Osteoblast (primary cell): ENCODE measurements at regions not wholly inside any gene's neighbourhood (a gene's known extent, or its start where the extent isn't known, plus 50 kb on each side); places are given as distances from the start of the nearest gene placed in this dataset.

Source experiments
- DNase-seq: peaks from one replicate; pipeline ENCODE4 v3.0.0; 2011; ENCODE audit warnings: low spot score, mixed read lengths; ENCODE audit not compliant: insufficient read length; ENCODE audit errors: missing footprints
- H2AFZ ChIP-seq: 2 replicates; pipeline ENCODE4 v1.6.0; 2011; ENCODE audit warnings: mild to moderate bottlenecking, low read length
- H3K27ac ChIP-seq: 2 replicates; pipeline ENCODE4 v1.5.1; 2011; ENCODE audit warnings: mild to moderate bottlenecking, low read depth, low read length, moderate library complexity
- H3K27me3 ChIP-seq: 2 replicates; pipeline ENCODE4 v1.6.0; 2012; ENCODE audit warnings: mild to moderate bottlenecking, control low read depth, inconsistent platforms, low read length, moderate library complexity; ENCODE audit not compliant: insufficient read depth
- H3K36me3 ChIP-seq: 2 replicates; pipeline ENCODE4 v1.5.1; 2011; ENCODE audit warnings: mild to moderate bottlenecking, low read length, control low read depth, moderate library complexity; ENCODE audit not compliant: insufficient read depth
- H3K4me1 ChIP-seq: 2 replicates; pipeline ENCODE4 v1.5.1; 2011; ENCODE audit warnings: mild to moderate bottlenecking, low read length, control low read depth, moderate library complexity; ENCODE audit not compliant: insufficient read depth
- H3K4me2 ChIP-seq: 2 replicates; pipeline ENCODE4 v1.6.0; 2011; ENCODE audit warnings: mild to moderate bottlenecking, low read length; ENCODE audit not compliant: insufficient read depth
- H3K4me3 ChIP-seq: fragments of 200-600 bp; sonication (generic); 3 replicates; pipeline ENCODE4 v1.5.1; 2012; ENCODE audit warnings: mild to moderate bottlenecking, low read length, inconsistent platforms; ENCODE audit not compliant: insufficient read depth
- H3K79me2 ChIP-seq: 2 replicates; pipeline ENCODE4 v1.6.0; 2012; ENCODE audit warnings: mild to moderate bottlenecking, low read length, control low read depth, inconsistent platforms; ENCODE audit not compliant: insufficient read depth
- H3K9me3 ChIP-seq: 2 replicates; pipeline ENCODE4 v1.5.1; 2011; ENCODE audit warnings: low read depth, low read length, control low read depth
- H4K20me1 ChIP-seq: 2 replicates; pipeline ENCODE4 v1.6.0; 2012; ENCODE audit warnings: mild to moderate bottlenecking, low read length, control low read depth; ENCODE audit not compliant: insufficient read depth
- TF ChIP-seq, protein P1 (sequence below): IDR thresholded peaks from 2 replicates; pipeline ENCODE4 v1.5.1; 2011; ENCODE audit warnings: mild to moderate bottlenecking, low read depth, low read length, moderate library complexity; ENCODE audit errors: extremely low read depth

DNA sequence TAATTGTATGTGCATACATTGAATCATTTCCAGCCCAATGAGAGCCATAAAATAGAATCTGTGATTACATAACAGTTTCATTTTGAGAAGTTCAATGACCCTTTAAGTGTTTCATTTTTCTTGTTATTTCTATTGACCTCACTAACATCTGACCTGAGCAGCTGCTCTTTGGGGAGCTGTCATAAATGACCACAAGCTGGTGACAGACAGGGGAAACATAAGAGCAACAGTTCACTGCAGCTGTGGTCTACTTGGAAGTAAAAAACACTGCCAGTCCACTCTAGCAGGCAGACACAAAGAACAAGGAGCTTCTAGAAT lies 265.4 kb downstream of the DTWD2 start:
- Histone ChIP-seq H3K36me3 (no peaks in the 10 kb centered on the region), H3K4me1 (no peaks in the 10 kb centered on the region), H3K9me3 (no peaks in the 10 kb centered on the region), H3K27ac (no peak overlapping the region), H2AFZ (no peak overlapping the region), H3K4me3 (no peak overlapping the region), H3K79me2 (no peaks in the 10 kb centered on the region), H3K4me2 (no peak overlapping the region), H4K20me1 (no peaks in the 10 kb centered on the region), H3K27me3 (no peaks in the 10 kb centered on the region)
- no peak for DNase-seq
- TF ChIP-seq, protein P1, sequence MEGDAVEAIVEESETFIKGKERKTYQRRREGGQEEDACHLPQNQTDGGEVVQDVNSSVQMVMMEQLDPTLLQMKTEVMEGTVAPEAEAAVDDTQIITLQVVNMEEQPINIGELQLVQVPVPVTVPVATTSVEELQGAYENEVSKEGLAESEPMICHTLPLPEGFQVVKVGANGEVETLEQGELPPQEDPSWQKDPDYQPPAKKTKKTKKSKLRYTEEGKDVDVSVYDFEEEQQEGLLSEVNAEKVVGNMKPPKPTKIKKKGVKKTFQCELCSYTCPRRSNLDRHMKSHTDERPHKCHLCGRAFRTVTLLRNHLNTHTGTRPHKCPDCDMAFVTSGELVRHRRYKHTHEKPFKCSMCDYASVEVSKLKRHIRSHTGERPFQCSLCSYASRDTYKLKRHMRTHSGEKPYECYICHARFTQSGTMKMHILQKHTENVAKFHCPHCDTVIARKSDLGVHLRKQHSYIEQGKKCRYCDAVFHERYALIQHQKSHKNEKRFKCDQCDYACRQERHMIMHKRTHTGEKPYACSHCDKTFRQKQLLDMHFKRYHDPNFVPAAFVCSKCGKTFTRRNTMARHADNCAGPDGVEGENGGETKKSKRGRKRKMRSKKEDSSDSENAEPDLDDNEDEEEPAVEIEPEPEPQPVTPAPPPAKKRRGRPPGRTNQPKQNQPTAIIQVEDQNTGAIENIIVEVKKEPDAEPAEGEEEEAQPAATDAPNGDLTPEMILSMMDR = no peak

DNA sequence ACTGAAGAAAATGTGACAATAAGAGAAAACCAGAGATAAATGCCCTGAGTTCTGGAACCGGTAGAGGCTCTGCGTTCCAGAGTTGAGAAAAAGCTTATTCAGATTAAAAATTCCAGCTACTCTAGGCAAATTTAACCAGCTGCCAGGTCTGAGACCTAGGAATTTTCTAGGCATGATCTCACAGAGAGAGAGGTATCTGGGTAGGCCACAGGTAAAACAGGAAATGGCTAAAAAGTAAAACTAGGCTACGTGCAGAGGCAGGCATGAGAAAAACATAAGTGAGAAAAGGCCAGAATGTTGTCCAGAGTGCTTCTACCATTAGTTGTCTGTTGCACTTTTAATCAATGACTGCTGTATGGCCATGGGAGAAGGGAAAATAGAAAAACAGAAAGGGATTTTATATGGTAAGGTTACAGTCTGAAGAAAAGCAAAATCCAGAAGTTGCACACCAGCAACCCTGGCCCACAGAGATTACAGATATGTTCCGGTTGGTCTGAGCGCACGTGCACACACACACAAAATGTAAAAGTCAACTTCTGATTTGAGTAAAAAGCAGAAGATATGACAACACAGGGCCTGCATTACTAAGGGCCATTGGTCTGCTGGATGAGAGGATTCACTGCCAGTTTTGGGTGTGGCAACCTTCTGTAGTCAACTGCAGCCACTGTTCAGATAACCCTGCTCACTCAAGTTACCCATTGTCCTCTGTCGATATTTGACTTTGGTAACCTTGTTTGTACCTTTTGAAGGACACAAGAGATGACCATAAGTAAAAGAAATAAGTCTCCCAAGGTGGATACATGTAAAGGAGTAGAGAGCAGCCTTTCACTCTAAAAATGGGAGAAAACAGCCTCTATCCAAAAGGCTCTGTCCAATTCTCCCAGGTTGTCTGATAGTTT lies 266.0 kb downstream of the DTWD2 start:
- Histone ChIP-seq H3K36me3 (no peaks in the 10 kb centered on the region), H3K4me2 (no peak overlapping the region), H3K9me3 (no peaks in the 10 kb centered on the region), H4K20me1 (no peaks in the 10 kb centered on the region), H3K27ac (no peak overlapping the region), H3K27me3 (no peaks in the 10 kb centered on the region), H2AFZ (no peak overlapping the region), H3K4me3 (no peak overlapping the region), H3K79me2 (no peaks in the 10 kb centered on the region), H3K4me1 (no peaks in the 10 kb centered on the region)
- no peak for DNase-seq
- TF ChIP-seq, protein P1 = no peak

DNA sequence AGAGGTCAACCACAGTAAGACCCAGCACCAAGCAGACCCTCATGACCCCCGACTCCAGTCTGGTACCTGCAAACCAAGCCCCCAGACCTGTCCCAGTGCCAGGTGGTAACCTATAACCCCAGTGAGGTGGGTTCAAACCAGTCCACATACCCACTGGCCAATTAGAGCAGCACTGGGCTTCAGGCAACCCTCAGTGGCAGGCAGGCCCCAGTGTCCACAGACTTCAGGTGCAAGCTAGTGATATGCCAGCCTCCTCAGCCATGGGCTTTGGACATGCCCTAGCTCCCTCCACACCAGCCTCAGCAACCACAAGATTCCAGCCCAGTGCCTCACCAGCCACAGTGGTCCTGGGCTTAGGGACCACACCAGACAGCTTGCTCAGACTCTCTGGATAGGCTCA lies 276.6 kb downstream of the DTWD2 start:
- no peaks in the 10 kb centered on the region for H3K27me3 ChIP-seq
- H4K20me1 ChIP-seq = no peaks in the 10 kb centered on the region
- no peak overlapping the region for H3K4me3 ChIP-seq
- no peaks in the 10 kb centered on the region for H3K4me1 ChIP-seq
- H3K4me2 ChIP-seq = no peak overlapping the region
- H3K9me3 ChIP-seq = peaks cover 5% of the 10 kb centered on the region
- H3K27ac ChIP-seq = no peak overlapping the region
- no peaks in the 10 kb centered on the region for H3K36me3 ChIP-seq
- H3K79me2 ChIP-seq = no peaks in the 10 kb centered on the region
- H2AFZ ChIP-seq = no peak overlapping the region
- no peak for DNase-seq
- TF ChIP-seq, protein P1 = no peak

DNA sequence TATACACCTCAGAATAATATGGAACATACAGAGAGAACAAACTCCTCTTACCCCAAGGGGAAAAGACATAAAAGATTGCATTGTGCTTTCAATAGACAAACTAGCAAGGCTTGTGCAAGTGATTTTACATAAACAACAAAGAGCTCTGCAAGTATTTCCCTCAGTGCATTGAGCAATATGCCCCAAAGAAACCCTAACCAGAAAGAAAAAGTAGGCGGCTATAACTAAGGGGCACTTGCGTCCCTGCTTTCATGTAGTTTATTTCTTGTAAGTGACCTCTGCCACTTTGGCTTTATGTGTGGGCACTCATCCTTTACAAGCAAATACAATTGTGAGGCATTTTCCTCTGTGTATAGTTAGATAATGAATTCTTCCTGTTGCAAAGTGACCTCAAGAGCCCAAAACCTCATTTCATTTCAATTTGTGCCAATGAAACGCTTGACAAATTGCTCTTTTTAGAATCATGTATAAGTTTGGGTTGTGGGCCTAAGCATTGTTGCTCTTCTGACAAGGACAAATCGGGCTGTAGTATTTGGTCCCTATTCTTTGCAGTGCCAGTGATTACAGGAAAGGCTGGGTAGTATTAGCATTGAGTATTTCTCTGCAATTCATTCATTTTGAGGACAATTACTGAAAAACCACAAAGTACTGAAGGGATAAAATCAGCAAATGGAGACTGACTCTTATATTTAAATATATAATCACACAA lies 282.2 kb downstream of the DTWD2 start:
- no peaks in the 10 kb centered on the region for H3K27me3 ChIP-seq
- no peaks in the 10 kb centered on the region for H3K79me2 ChIP-seq
- no peak overlapping the region for H2AFZ ChIP-seq
- H3K4me1 ChIP-seq = no peaks in the 10 kb centered on the region
- H3K4me2 ChIP-seq = no peak overlapping the region
- no peak for DNase-seq
- no peak overlapping the region for H3K4me3 ChIP-seq
- TF ChIP-seq, protein P1 = no peak
- H3K36me3 ChIP-seq = no peaks in the 10 kb centered on the region
- H4K20me1 ChIP-seq = no peaks in the 10 kb centered on the region
- H3K27ac ChIP-seq = no peak overlapping the region
- H3K9me3 ChIP-seq = no peaks in the 10 kb centered on the region
